Islet of Langerhans (tissue), 1 donor: ENCODE measurements at regions not wholly inside any gene's neighbourhood (a gene's known extent, or its start where the extent isn't known, plus 50 kb on each side); places are given as distances from the start of the nearest gene placed in this dataset.

ENCODE experiments used
- FAIRE-seq: peaks from one replicate; lab custom pipeline; 2011; peaks lifted over from hg19 to GRCh38; lab: Jason Lieb, UNC

- FAIRE-seq = no peak
These were observed 499.1 kb downstream of the CD83 start for GRCh38 chr6:14616656-14617055.

GRCh38 chr6:14618759-14619418 lies 501.3 kb downstream of the CD83 start:
- FAIRE-seq = no peak

- no peak for FAIRE-seq
These were observed 501.8 kb downstream of the CD83 start for GRCh38 chr6:14619419-14619781.

- FAIRE-seq = no peak
These were observed 502.9 kb downstream of the CD83 start for GRCh38 chr6:14620522-14620921.

GRCh38 chr6:14621518-14621917 lies 503.9 kb downstream of the CD83 start:
- no peak for FAIRE-seq

GRCh38 chr6:14622085-14622484 lies 504.5 kb downstream of the CD83 start:
- no peak for FAIRE-seq

GRCh38 chr6:14622909-14623505 lies 505.4 kb downstream of the CD83 start:
- no peak for FAIRE-seq

GRCh38 chr6:14625173-14625895 lies 507.8 kb downstream of the CD83 start:
- FAIRE-seq = no peak

GRCh38 chr6:14626556-14626955 lies 509.0 kb downstream of the CD83 start:
- FAIRE-seq = no peak

- no peak for FAIRE-seq
These were observed 512.4 kb downstream of the CD83 start for GRCh38 chr6:14630016-14630415.

GRCh38 chr6:14633479-14633878 lies 515.9 kb downstream of the CD83 start:
- FAIRE-seq = no peak

GRCh38 chr6:14634072-14634471 lies 516.5 kb downstream of the CD83 start:
- no peak for FAIRE-seq

GRCh38 chr6:14635195-14635594 lies 517.6 kb downstream of the CD83 start:
- FAIRE-seq = no peak

GRCh38 chr6:14635934-14636591 lies 518.5 kb downstream of the CD83 start:
- no peak for FAIRE-seq

GRCh38 chr6:14638435-14638905 lies 520.9 kb downstream of the CD83 start:
- FAIRE-seq = no peak

- no peak for FAIRE-seq
These were observed 521.6 kb downstream of the CD83 start for GRCh38 chr6:14638906-14639761.

- FAIRE-seq = no peak
These were observed 522.5 kb downstream of the CD83 start for GRCh38 chr6:14639983-14640599.

GRCh38 chr6:14640631-14641030 lies 523.1 kb downstream of the CD83 start:
- FAIRE-seq = no peak

- FAIRE-seq = no peak
These were observed 524.0 kb downstream of the CD83 start for GRCh38 chr6:14641423-14642135.

GRCh38 chr6:14642136-14642505 lies 524.5 kb downstream of the CD83 start:
- no peak for FAIRE-seq

- FAIRE-seq = no peak
These were observed 525.3 kb downstream of the CD83 start for GRCh38 chr6:14642842-14643241.
